Breast epithelium (tissue), 3 donors: ENCODE measurements at regions not wholly inside any gene's neighbourhood (a gene's known extent, or its start where the extent isn't known, plus 50 kb on each side); places are given as distances from the start of the nearest gene placed in this dataset.

Experiments used
- CTCF ChIP-seq, 3 donors: fragments of 450-650 bp; IDR thresholded peaks; one replicate each; pipeline ENCODE4 v1.5.1; 2016 to 2017; ENCODE audit warnings: antibody characterized with exemption in 3 of 3, mild to moderate bottlenecking in 3 of 3, moderate library complexity in 3 of 3
- POLR2A ChIP-seq: fragments of 450-650 bp; IDR thresholded peaks from one replicate; pipeline ENCODE4 v1.6.1; 2016; ENCODE audit warnings: antibody characterized with exemption, mild to moderate bottlenecking, moderate library complexity
- POLR2AphosphoS5 ChIP-seq, 3 donors: sonication (generic); formaldehyde crosslinking; IDR thresholded peaks; one replicate each; pipeline ENCODE4 v1.6.1; 2017; ENCODE audit warnings: antibody characterized with exemption in 3 of 3

GRCh38 chr16:62256406-62256805 is 220.2 kb upstream of the CDH8 start:
- TF ChIP-seq CTCF (IDR thresholded peaks at IDR 0.05) (no peak), POLR2AphosphoS5 (IDR thresholded peaks at IDR 0.05) (no peak), POLR2A (no peak)
